Esophagus muscularis mucosa (tissue), 4 donors: ENCODE measurements at regions not wholly inside any gene's neighbourhood (a gene's known extent, or its start where the extent isn't known, plus 50 kb on each side); places are given as distances from the start of the nearest gene placed in this dataset.
"Not testable (repeated sequence)": the region's sequence is repeated elsewhere in the genome, so short reads cannot be mapped to it uniquely, and the experiment has no call there.

Experiments
- CTCF ChIP-seq, 3 experiments: fragments of 200-600 bp in 2 of 3; fragments of 450-650 bp in 1 of 3; sonication (generic) in 2 of 3; IDR thresholded peaks; one replicate each; pipeline ENCODE4 v1.5.1; 2017 to 2019; ENCODE audit warnings: antibody characterized with exemption in 3 of 3, mild to moderate bottlenecking in 2 of 3, moderate library complexity in 1 of 3
- EP300 ChIP-seq: sonication (generic); formaldehyde crosslinking; IDR thresholded peaks from one replicate; pipeline ENCODE4 v1.6.1; 2017; ENCODE audit warnings: antibody characterized with exemption
- POLR2A ChIP-seq: fragments of 450-650 bp; IDR thresholded peaks from one replicate; pipeline ENCODE4 v1.6.1; 2017; ENCODE audit warnings: antibody characterized with exemption, moderate library complexity, mild to moderate bottlenecking, low read depth
- POLR2AphosphoS5 ChIP-seq, 2 donors: sonication (generic); formaldehyde crosslinking; IDR thresholded peaks; one replicate each; pipeline ENCODE4 v1.6.1; 2017; ENCODE audit warnings: antibody characterized with exemption in 2 of 2

- TF ChIP-seq CTCF (IDR thresholded peaks at IDR 0.05); POLR2A; POLR2AphosphoS5 (IDR thresholded peaks at IDR 0.05); EP300: not testable (repeated sequence)
Measured at GRCh38 chr13:44666538-44666937, 90.4 kb upstream of the TSC22D1 start.
